A673 (cell line): ENCODE measurements at regions not wholly inside any gene's neighbourhood (a gene's known extent, or its start where the extent isn't known, plus 50 kb on each side); places are given as distances from the start of the nearest gene placed in this dataset.
"Not testable (repeated sequence)": the region's sequence is repeated elsewhere in the genome, so short reads cannot be mapped to it uniquely, and the experiment has no call there.

Experiments
- EZH2 ChIP-seq: fragments of 200-600 bp; sonication (generic); IDR thresholded peaks from 2 replicates; pipeline ENCODE4 v1.6.1; 2017; ENCODE audit warnings: borderline replicate concordance, low read depth, mild to moderate bottlenecking, mixed read lengths, antibody characterized with exemption, low read length; ENCODE audit not compliant: poor library complexity, severe bottlenecking
- TF ChIP-seq, protein P1 (sequence below): fragments of 300-800, 200-600 bp; sonication (generic); conservative IDR thresholded peaks from 2 replicates; pipeline ENCODE4 v1.5.1; 2017; ENCODE audit warnings: low read depth, mild to moderate bottlenecking, antibody characterized with exemption, low read length, moderate library complexity, mixed read lengths

DNA sequence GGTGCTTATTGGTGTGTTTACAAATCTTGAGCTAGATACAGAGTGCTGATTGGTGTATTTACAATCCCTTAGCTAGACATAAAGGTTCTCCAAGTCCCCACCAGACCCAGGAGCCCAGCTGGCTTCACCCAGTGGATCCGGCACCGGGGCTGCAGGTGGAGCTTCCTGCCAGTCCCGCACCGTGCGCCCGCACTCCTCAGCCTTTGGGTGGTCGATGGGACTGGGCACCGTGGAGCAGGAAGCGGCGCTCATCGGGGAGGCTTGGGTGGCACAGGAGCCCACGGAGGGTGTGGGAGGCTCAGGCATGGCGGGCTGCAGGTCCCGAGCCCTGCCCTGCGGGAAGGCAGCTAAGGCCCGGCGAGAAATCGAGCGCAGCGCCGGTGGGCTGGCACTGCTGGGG lies 313.5 kb upstream of the HTR2C start:
- TF ChIP-seq EZH2 = not testable (repeated sequence)
- TF ChIP-seq, protein P1, sequence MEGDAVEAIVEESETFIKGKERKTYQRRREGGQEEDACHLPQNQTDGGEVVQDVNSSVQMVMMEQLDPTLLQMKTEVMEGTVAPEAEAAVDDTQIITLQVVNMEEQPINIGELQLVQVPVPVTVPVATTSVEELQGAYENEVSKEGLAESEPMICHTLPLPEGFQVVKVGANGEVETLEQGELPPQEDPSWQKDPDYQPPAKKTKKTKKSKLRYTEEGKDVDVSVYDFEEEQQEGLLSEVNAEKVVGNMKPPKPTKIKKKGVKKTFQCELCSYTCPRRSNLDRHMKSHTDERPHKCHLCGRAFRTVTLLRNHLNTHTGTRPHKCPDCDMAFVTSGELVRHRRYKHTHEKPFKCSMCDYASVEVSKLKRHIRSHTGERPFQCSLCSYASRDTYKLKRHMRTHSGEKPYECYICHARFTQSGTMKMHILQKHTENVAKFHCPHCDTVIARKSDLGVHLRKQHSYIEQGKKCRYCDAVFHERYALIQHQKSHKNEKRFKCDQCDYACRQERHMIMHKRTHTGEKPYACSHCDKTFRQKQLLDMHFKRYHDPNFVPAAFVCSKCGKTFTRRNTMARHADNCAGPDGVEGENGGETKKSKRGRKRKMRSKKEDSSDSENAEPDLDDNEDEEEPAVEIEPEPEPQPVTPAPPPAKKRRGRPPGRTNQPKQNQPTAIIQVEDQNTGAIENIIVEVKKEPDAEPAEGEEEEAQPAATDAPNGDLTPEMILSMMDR = not testable (repeated sequence)
